ENCODE measurements at regions not wholly inside any gene's neighbourhood (a gene's known extent, or its start where the extent isn't known, plus 50 kb on each side); places are given as distances from the start of the nearest gene placed in this dataset.
A peak's percentile ranks its signal among the peaks of the same experiment; 100 is the strongest.

DNA sequence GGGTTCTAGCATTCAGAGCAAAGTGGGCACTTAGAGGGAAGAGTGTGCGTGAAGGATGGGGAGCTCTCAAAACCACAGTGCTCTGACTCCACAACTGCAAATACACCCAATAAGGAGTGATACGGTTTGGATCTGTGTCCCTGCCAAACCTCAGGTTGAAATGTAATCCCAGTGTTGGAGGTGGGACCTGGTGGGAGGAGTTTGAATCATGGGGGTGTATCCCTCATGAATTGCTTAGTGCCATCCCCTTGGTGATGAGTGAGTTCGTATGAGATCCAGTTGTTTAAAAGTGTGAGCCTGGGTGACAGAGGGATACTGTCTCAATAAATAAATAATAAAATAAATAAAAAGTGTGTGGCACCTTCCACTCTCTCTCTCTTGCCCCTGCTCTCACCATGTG, 50.3 kb upstream of the CCDC85A start:
- no peak overlapping the region for H3K4me3 Mint-ChIP-seq (ENCODE audit: unreplicated experiment)
- H3K4me1 Mint-ChIP-seq (ENCODE audit: unreplicated experiment): peaks cover 17% of the 10 kb centered on the region
- H3K27ac Mint-ChIP-seq (ENCODE audit: unreplicated experiment): peak overlapping the region; percentile 33
- TF ChIP-seq, protein P1, sequence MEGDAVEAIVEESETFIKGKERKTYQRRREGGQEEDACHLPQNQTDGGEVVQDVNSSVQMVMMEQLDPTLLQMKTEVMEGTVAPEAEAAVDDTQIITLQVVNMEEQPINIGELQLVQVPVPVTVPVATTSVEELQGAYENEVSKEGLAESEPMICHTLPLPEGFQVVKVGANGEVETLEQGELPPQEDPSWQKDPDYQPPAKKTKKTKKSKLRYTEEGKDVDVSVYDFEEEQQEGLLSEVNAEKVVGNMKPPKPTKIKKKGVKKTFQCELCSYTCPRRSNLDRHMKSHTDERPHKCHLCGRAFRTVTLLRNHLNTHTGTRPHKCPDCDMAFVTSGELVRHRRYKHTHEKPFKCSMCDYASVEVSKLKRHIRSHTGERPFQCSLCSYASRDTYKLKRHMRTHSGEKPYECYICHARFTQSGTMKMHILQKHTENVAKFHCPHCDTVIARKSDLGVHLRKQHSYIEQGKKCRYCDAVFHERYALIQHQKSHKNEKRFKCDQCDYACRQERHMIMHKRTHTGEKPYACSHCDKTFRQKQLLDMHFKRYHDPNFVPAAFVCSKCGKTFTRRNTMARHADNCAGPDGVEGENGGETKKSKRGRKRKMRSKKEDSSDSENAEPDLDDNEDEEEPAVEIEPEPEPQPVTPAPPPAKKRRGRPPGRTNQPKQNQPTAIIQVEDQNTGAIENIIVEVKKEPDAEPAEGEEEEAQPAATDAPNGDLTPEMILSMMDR (IDR thresholded peaks at IDR 0.05; ENCODE audit: unreplicated experiment): no peak
- no peaks in the 10 kb centered on the region for H3K9me3 Mint-ChIP-seq (ENCODE audit: unreplicated experiment)
- peaks cover 7% of the 10 kb centered on the region for H3K27me3 Mint-ChIP-seq (ENCODE audit: unreplicated experiment)
- H3K36me3 Mint-ChIP-seq (ENCODE audit: low read depth, unreplicated experiment): peaks cover 8% of the 10 kb centered on the region
- DNase-seq (ENCODE audit: low spot score): no peak

DNA sequence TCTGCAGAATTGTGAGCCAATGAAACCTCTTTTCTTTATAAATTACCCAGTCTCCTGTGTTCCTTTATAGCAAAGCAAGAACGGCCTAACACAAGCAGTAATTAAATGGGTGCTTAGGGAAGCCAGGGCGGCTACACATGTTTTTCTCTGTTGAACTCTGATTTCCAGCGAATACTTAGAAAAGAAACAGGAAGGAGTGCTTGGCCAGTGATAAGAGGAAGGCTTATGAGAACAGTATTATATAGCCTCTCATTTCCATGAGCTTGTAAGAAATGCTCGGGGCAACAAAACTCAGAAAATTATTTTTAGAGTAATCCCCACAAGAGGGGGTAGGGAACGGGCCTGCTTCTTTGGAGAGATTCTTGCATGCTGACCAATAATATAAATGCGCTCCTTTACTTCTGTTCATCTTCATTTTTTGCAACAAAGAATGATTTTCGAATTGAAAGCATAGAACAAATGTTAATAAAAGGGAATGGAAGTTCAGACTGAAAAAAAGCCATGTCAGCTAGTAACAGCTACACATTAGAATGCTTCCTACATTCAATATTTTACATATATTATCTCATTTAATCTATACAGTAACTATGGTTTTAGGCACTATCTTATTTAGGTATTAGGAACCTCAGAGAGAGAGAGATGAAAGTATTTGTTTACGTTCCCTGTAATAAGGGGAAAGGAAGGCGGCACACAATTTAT, 49.7 kb upstream of the CCDC85A start:
- DNase-seq (ENCODE audit: low spot score): no peak
- H3K27ac Mint-ChIP-seq (ENCODE audit: unreplicated experiment): peak overlapping the region; percentile 33
- peaks cover 8% of the 10 kb centered on the region for H3K36me3 Mint-ChIP-seq (ENCODE audit: low read depth, unreplicated experiment)
- H3K4me1 Mint-ChIP-seq (ENCODE audit: unreplicated experiment): peaks cover 17% of the 10 kb centered on the region
- TF ChIP-seq, protein P1 (IDR thresholded peaks at IDR 0.05; ENCODE audit: unreplicated experiment): no peak
- peaks cover 7% of the 10 kb centered on the region for H3K27me3 Mint-ChIP-seq (ENCODE audit: unreplicated experiment)
- no peaks in the 10 kb centered on the region for H3K9me3 Mint-ChIP-seq (ENCODE audit: unreplicated experiment)
- no peak overlapping the region for H3K4me3 Mint-ChIP-seq (ENCODE audit: unreplicated experiment)

Small RNA genes lying in the stretch of these regions (microRNA-seq; reads per million reads assigned to microRNA genes)
- 13.6 reads per million, percentile 62 among the genes with 10 or more reads in this experiment for gene MIR216A (ENCODE audit: unreplicated experiment)
- 6.7 reads per million, percentile 53 among the genes with 10 or more reads in this experiment for gene MIR216B (ENCODE audit: unreplicated experiment)
- gene MIR217 (ENCODE audit: unreplicated experiment): 26.8 reads per million, percentile 70 among the genes with 10 or more reads in this experiment
